HS-5 (cell line): ENCODE measurements at regions not wholly inside any gene's neighbourhood (a gene's known extent, or its start where the extent isn't known, plus 50 kb on each side); places are given as distances from the start of the nearest gene placed in this dataset.
"Not testable (repeated sequence)": the region's sequence is repeated elsewhere in the genome, so short reads cannot be mapped to it uniquely, and the experiment has no call there.

Source experiments
- DNase-seq: peaks from one replicate; pipeline ENCODE4 v3.0.0-alpha.2; 2012; ENCODE audit warnings: low read depth

DNA sequence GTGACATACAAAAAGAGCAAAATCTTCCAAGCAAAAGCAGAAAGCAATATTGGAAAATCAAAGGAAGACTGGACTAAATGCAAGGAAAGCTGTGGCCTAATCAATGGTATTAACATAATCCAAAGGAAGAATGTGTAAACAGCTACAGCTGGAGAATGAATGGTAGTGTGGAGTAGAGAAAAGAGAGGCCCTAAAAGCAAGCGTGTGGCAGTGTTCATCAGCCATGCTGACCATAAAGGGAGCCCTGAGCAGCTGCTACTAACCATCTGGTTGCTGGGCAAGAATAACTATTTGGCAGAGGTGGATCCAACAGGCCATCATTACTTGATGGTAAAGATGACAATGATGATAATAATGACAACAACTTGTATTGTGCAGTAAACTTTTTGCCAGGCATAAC is 148.5 kb upstream of the BEND6 start:
- DNase-seq, result no peak

DNA sequence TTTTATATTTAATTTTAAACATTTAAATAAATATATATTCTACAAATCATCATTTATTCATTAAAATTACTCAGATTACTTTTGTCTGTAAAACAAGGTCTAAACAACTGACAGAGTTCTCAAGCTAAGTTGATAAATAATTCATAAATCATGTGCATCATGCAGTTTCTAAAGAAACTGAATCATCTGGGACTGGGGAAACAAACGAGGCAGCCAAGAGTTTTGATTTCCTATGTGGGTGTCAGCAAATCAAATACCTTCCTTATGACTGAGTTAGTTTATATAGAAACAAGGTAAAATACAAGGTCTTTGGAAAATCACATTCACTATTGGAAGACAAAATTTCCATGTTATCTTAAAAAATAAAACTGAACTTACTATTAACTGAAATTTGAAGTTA is 149.9 kb upstream of the BEND6 start:
- peak; percentile 58 for DNase-seq

DNA sequence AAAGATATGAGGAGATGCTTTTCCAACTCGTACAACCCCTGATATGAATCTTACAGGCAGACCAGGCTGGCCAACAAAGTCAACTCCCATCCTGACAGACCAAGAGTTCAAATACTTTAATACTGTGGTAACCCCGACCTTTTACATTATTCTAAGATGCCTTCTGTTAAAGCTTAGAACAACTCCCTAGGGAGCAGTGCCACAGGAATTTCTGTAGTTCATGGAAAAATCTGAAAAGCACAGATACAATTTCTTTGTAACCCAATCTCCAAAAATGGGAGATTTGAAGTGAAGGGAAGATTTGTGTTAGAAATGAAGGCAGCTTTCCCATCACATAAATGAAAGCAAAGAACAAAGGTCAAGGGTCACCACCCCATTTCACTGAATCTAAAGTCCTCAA is 151.3 kb upstream of the BEND6 start:
- DNase-seq, result peak; percentile 36

DNA sequence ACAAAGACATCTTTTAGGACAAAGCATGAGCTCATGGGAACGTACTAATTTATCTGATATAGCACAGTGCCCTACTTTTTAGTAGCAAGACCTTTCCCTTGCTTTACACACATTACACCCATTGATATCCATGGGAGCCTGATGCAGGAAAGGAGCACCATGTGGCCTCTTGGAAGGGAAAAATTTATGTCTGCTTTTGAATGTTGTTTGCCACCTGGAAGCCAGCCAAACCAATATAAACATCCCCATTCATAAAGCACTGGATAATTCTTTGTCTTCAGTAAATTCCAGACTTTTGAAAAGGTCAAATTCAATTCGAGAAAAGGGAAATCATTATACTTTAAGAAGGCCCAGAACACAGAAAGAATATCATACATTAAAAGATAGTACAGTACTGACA is 152.3 kb upstream of the BEND6 start:
- DNase-seq, result no peak

DNA sequence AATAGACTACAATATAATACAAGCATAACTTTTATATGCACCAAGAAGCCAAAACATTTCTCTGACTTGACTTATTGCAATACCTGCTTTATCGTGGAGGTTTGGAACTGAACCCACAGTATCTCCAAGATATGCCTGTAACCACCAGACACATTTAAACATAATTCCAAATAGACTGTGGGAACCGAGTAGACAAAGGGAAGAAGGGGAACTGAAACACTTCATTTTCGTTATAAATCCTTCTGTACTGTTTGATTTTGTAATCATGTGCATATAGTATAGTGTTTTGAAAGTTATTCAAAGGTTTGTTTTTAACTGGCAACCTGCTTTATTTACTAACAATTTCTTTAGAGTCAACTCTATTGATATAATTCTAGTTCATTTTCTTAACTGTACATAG is 154.9 kb upstream of the BEND6 start:
- DNase-seq, result no peak

DNA sequence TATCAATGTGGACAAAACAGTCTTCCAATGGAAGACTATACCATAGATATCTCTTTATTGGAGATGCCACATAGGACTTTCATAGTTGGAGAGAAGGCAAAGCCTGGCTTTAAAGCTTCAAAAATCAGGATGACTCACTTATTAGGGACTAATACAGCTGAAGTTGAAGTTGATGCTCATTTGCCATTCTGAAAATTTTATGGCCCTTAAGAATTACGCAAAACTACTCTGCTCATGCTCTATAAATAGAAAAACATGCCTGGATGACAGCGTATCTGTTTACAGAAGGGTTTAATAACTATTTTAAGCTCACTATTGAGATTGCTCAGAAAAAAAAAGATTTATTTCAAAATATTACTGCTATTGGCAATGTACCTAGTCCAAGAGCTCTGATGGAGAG is 155.5 kb upstream of the DST start:
- DNase-seq, result no peak

DNA sequence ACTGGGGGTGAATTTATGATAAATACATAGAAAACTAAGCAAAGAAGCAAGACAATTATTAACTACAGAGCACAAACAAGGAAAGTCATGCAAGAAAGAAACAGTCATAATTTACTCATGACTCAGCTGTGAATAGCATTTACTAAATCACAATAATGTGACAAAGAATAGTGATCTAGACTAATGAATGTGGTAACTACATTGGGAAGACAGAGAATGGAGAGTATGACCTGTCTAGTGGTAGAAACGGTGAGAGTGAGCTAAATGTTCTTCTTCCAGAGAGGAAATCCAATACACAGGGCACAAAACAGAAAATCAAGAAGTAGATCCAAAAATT is 153.5 kb upstream of the DST start:
- no peak for DNase-seq

DNA sequence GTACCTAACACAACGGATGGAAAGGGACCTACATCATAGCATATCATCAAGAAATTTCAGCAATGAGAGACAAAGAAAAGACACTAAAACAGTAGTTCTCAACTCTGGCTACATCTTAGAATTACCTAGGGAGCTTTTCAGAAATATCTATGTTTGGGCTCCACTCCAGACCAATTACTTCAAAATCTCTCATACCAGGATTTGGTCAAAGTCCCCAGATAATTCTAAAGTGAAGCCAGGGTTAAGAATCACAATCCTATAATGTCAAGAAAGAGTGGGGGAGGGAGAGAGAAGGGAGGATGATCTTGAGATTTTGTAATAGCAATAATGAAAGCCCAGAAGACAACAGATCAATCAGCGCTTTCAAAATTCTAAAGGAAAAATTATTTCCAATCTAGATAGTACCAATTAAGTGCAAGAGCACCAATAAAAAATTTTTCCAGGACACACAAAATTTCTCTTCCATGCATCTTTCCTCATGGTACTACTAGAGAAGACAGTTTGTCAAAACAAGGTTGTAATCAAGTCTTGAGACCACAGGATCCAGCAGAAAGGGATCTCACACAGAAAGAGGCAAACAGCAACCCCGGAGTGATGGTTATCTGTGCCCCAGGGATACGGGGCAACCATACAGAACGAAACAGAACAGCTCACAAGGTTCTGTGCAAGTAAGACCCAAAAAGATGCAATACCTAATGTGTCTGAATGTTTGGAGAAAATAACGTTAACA is 152.9 kb upstream of the DST start:
- DNase-seq, result no peak

DNA sequence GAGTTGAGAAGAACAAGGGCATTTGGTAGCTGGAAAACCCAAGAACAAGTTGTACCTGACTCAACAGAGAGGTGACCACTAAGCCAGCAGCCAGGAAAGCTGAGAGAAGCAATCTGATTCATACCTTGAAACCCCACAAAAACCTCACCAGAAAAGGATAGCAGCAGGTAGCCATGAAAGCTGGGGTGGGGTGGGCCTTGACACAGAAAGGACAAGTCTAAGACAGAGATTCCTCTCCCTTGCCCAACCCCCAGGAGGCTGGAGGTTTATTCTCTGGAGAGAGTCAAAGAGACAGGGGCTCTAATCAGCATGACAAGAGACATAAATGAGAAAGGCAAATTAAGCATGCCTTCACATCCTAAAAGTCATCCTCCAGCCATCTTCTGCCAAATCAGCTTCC is 151.7 kb upstream of the DST start:
- DNase-seq, result no peak

DNA sequence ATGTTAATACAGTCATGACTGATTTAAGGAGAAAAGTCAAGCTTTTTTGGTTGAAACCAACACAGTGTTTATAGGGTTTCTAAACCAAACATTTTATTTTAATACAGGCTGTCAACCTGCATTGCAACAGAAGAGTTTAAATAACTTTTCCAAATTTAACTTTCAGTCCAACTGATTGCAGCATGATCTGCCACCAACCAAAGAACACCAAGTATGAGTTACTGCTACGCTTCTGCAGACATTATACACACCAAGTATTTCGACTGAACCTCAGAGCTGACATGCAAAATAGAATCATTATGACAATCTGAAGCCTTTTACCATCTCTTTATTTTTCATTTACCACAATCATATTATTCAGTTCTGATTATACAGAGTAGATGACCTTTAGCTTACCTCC is 151.2 kb upstream of the DST start:
- DNase-seq, result no peak

DNA sequence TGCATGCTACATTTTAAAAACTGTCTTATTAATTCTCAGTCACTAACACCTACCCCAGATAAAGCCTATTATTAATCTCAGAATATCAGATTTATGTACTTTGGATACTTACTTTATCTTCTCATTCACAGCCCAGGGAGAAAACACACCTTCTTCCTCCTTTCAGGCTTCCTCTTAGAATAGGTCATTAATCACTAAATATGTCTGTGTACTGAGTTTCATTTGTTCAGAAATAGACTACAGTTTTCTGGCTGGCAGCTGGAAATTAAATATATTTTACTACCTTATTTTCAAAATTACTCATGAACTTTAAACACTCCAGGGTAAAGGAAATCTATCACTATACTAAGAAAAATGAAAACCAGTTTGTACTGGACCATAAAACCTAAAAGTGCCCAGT is 147.7 kb upstream of the DST start:
- DNase-seq, result no peak

DNA sequence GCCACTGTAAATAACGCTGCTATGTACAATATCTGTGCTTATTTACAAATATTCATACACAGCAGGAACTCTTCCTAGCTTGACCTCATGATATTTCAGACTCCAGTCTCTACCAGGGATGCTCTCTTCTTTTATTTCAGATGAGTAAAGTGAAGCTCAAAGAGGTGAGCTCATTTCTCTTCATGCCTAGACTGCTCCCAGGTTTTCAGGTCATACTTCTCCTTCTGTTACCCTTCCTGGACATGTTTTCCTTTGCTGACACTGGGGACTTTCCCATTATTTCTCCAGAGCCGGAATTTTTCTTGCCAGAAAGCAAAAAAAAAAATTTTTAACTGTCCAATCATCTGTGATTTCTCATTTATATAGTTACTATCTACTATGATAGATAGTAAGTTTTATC is 147.2 kb upstream of the DST start:
- DNase-seq, result no peak

DNA sequence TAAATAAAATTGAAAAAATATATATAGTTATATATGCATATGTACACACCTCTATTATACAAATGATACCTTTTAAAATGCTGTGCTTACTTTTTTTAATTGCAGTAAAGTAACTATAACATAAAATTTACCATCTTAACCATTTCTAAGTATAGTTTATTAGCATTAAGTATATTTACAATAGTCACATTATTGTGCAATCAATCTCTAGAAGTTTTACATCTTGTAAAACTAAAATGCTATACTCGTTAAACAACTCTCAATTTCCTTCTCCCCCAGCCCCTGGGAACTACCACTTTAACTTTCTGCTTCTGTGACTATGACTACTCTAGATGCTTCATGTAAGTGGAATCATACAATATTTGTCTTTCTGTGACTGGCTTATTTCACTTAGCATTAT is 146.7 kb upstream of the DST start:
- no peak for DNase-seq

DNA sequence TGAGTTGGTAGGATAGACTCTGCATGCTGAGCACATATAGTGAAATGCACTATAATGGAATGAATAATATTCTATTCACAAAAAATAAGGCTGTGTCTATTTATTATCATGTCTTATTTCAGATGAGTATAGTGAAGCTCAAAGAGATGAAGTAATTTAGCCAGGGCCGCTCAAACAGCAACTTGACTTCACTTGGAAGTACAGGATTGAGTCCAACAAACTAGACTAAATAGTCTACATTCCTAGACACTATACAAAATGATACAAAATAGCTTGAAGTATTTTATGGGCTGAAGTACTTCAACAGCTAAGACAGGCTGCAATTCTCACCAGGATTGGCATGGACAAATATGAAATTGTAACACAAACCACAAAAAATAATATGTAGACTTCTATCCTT is 144.5 kb upstream of the DST start:
- DNase-seq, result no peak

DNA sequence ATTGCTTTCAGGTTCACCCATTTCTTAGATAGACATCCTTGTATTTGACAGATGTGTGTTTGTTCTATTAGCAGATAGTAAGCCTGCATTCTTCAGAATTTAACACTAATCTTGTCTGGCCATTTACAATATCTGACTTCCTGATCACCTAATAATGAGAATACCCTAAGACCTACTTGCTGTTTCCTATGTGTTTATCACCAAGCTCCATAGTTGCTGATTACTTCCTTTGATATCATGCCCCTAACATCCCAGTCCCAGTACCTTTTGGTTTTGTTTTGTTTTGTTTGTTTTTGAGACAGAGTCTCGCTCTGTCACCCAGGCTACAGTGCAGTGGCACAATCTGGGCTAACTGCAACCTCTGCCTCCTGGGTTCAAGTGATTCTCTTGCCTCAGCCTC is 143.6 kb upstream of the DST start:
- DNase-seq, result no peak

DNA sequence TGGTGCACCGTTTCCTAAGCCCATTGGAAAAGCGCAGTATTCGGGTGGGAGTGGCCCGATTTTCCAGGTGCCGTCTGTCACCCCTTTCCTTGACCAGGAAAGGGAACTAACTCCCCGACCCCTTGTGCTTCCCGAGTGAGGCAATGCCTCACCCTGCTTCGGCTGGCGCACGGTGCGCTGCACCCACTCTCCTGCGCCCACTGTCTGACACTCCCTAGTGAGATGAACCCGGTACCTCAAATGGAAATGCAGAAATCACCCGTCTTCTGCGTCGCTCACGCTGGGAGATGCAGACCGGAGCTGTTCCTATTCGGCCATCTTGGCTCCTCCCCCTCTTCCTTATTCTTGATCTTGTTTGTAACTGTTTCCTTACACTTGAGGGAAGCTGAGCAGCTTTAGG is 142.8 kb upstream of the DST start:
- DNase-seq, result not testable (repeated sequence)

DNA sequence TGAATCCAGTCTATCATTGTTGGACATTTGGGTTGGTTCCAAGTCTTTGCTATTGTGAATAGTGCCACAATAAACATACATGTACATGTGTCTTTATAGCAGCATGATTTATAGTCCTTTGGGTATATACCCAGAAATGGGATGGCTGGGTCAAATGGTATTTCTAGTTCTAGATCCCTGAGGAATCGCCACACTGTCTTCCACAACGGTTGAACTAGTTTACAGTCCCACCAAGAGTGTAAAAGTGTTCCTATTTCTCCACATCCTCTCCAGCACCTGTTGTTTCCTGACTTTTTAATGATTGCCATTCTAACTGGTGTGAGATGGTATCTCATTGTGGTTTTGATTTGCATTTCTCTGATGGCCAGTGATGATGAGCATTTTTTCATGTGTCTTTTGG is 137.4 kb upstream of the DST start:
- DNase-seq, result not testable (repeated sequence)

DNA sequence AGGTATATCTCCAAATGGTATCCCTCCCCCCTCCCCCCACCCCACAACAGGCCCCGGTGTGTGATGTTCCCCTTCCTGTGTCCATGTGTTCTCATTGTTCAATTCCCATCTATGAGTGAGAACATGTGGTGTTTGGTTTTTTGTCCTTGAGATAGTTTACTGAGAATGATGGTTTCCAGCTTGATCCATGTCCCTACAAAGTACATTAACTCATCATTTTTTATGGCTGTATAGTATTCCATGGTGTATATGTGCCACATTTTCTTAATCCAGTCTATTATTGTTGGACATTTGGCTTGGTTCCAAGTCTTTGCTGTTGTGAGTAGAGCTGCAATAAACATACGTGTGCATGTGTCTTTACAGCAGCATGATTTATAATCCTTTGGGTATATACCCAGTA is 135.8 kb upstream of the DST start:
- not testable (repeated sequence) for DNase-seq

DNA sequence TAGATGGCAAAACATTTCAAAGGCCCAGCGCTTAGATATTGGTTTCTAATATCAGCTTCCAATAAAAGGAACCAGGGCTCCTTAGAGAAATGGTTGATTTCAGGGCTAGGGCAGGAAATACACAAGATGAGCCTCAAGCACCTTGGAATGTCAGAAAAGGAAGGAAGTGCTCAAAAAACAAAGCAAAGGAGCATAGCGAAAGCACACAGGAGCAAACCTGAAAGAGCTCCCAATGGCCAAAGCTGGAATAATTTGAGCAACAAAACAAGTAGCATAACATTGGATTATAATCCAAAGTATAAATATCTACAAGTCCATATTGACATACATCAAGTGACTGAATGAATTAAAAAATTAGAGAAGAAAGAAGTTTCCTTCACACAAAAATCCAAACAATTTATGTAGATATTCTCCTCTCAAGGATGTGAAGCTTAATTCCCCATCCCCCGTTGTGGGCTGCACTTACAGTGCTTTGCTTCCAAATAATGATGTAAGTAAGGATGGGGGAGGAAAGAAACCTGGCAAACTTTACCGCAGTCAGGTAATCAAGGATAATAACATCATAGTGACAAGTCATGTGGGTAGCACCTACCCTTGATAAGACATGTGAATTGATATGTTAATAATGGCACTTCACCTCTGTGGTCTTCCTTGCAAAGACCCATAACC is 132.9 kb upstream of the DST start:
- DNase-seq, result no peak

DNA sequence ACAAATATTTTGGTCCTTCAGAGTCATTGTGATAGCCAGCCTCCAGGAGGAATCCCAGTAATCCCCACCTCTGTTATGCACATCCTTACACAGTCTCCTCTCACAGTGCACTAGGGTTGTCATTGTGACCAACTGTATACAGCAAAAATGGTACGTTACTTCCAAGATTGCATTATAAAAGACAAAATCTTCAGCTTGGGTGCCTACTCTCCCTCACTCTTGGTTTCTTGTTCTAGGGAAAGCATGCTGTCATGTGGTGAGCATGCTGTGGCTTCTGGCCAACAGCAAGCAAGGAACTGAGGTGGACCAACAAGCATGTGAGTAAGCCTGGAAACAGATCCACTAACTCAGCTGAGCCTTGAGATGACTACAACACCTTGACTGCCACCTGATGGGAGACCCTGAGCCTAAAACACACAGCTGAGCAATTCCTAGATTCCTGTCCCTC is 130.1 kb upstream of the DST start:
- DNase-seq, result peak; percentile 53

DNA sequence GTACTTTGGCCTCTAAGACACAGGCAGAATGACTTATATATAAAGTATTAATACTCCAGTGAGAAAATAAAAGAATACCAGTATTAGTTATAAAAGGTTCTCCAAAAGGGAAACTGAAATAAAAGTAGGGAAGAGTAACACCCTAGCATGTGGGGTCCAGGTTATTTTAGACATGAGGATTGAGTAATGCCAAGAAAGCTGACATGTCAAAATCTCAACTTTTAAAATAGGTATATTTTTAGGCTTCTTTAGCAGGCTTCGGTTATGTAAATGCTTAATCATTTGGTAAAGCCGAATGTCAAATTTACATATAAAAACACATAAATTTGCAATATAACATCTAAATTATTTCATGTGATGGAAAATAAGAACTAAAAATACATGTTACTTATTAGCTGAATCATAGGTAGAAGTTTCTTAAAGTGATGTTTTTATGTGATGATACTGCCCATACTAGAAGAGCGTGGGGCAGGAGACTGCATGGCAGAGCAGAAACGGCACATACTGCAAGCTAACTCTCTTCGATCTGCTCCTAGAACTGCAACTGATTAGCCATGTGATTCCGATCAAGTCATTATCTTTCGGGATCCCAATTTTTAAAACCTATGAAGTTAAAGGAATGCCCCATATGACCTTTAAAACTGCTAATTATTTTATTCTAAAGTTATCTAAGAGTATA is 129.4 kb upstream of the DST start:
- no peak for DNase-seq

DNA sequence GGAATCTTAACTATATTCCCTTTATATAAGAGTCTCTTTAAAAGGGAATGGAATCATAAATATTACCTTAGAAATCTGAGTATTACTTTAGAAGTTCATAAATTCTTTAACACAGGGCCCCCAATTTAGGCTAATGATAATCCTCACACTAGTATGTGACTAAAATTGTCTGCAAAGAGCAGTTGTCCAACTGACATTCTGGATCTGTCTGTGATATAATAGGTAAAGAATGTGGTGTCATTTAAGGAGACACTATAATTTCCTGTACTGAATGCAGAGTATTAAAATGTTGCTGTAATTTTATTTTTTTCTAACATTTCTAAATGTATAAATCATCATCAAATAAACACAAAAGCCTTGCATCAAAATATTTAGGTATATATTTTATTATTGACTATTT is 128.5 kb upstream of the DST start:
- no peak for DNase-seq

DNA sequence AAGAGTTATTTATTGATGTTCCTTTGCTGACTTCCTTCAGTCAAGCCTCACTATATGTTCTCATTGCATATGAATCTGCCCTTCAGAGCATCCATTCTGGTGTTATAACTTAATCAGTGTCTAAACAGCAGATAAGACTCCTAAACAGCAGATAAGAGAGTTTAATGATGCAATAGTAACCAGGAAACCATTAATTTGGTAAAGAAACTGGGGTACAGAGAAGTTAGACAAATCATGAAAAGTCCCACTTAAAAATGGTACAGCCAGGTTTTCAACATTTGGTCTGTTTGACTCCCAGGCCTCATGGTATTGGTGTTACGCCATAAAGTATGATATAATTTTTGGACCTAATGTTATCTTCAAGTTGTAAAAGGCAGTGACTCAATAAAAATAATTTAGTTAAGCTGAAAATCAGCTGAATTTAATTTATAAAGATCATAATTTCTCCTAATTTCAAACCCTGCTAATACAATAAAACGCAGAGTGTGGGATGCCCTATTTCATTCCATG is 127.4 kb upstream of the DST start:
- DNase-seq, result no peak
